ENCODE measurements at regions not wholly inside any gene's neighbourhood (a gene's known extent, or its start where the extent isn't known, plus 50 kb on each side); places are given as distances from the start of the nearest gene placed in this dataset.

GRCh38 chr9:16090907-16091629, 538.2 kb downstream of the CCDC171 start:
- TF ChIP-seq CTCF (IDR thresholded peaks at IDR 0.05) (no peak), POLR2A (IDR thresholded peaks at IDR 0.05) (no peak)

Measured in adrenal gland (tissue), 5 donors.